GM19438 (cell line): ENCODE measurements at regions not wholly inside any gene's neighbourhood (a gene's known extent, or its start where the extent isn't known, plus 50 kb on each side); places are given as distances from the start of the nearest gene placed in this dataset.
"Not testable (repeated sequence)": the region's sequence is repeated elsewhere in the genome, so short reads cannot be mapped to it uniquely, and the experiment has no call there.

Experiments
- ATAC-seq: cut with Tn5 transposase; IDR thresholded peaks from one replicate; pipeline ENCODE4 v1.9.1; 2021; ENCODE audit warnings: low read depth; ENCODE audit not compliant: unreplicated experiment

DNA sequence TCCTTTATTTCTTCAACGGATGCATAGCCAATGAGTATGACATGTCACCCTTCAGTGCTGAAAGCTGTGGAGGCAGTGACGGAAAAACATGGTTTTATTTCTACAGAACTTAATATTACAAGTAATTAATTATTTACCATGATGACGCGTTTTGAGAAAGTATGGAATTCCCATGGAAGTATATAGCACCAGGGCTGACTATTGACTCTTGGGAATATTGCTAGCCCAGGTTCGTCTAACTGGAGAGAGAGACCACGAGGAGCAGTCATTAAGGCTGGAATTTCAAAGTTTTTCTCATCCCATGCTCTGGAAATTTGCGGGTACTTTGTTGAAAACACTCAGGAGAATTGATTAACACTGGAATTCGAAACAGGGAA lies 155.2 kb upstream of the PRSS16 start:
- ATAC-seq, result no peak

DNA sequence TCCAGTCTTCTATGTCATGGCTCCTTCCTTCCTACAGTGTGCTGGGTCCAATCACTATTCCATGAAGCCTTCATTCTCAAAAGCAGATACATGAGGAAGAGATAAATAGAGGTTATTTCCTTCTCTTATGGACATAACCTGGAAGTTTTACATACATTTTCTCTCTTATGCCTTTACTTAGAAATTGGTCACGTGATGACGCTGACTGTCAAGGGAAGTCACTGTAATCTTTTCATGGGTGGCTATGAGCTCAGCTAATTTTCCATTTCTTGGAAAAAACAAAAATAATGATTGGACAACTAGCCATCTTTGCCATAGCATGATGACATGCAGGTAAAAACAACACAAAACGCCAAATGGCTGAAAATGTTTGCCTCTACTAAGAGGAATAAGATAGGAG lies 151.6 kb upstream of the PRSS16 start:
- no peak for ATAC-seq

DNA sequence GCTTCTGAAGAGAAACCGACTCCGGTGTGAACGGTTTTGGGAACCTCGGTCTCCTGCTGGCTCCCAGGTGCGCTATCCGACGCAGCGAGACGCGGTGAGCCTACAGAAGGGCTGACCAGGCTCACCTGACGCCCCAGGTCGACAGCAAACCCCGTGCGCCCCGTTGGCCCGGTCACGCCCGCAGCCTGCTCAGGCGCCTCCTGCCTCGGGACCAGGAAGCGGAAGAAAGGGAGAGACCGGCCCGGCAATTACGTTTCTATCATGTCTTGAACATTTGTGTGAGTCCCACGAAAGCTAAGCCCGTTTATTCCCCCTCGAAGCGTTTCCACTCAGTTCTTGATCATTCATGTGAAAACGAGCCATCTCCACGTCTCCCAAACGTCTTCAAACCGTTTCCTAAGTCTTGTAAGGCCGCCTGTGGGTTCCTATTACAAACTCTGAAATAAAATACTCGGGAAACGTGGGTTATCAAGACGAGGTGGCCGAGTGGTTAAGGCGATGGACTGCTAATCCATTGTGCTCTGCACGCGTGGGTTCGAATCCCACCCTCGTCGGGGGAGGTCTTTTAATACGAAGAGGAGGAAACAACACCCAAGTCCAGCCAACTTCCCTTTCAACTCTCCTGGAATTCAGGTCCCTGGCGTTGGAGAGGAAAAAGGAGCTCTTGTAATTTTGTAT lies 150.5 kb upstream of the PRSS16 start:
- no peak for ATAC-seq

DNA sequence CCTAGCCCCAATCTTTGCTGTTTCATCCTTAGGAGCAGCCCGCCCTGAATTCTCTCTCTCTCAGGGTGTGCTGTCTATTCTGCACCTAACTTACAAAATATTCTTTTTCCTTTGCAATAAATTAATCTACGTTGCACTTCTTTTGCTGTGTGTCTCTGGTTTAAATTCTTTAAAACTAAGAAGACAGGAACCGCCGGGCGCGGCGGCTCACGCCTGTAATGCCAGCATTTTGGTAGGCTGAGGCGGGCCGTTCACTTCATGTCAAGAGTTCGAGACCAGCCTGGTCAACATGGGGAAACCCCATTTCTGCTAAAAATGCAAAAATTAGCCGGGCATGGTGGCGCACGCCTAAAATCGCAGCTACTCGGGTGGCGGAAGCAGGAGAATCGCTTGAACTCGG lies 148.5 kb upstream of the PRSS16 start:
- ATAC-seq, result no peak

DNA sequence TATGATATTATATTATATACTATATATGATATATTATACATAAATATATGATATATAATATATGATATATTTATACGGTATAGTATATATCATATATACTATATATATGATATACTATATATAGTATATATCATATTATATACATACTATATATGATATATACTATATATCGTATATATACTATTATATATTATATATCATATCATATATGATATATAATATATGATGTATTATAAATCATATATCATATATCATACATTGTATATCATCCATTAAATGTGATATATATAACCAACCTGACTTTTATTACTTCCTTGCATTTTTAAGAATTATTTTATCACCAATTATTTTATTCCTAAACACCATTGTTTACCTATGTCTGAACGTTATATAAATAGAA lies 146.6 kb upstream of the PRSS16 start:
- ATAC-seq, result no peak

DNA sequence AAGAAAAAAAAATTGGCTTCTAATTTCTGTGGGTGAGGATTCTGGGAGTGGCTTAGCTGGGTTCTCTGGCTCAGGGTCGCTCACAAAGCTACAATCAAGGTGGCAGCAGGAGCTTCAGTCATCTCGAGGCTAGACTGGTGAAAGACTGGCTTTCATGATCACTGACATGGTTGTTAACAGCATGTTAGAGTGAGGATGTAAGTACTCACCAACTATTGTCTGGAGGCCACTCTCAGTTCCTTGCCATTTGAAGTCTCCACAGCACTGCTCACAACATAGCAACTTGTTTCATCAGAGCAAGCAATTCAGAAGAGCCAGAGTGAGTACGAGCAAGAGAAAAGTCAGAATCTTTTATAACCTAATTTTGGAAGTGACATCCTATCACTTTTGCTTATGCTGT lies 145.7 kb upstream of the PRSS16 start:
- ATAC-seq, result no peak

DNA sequence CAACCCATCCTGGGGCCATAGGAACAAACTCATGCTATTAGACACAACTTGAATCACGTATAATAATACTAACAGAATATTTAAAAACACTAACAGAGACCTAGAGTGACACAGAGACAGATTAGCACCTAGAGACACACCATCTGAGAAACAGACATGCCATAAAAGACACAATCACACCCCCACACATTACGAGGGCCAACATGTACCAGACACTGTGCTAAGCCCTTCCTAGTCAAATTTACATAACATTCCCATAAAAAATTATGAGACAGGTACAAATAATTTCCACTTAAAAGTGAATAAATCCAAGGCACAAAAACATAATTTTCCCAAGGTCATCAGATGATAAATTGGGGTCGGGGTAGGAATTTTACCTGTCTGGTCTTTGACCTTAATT lies 141.1 kb upstream of the PRSS16 start:
- ATAC-seq, result no peak

DNA sequence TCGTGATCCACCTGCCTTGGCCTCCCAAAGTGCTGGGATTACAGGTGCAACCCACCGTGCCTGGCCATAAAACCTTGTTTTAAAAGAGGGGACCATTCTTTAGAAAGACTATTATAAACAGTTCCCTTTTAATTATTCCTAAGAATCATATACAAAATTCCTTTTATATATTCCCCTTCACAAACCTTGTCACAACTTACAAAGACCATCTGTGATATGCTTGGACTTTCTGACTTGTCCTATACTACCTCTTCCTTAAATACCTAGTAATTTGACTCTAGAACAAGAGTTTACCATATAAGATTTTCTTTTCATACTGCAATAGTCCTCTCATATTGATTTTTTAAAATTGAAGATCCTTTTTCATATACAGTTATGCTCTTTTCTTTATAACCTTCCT lies 135.8 kb upstream of the PRSS16 start:
- no peak for ATAC-seq

DNA sequence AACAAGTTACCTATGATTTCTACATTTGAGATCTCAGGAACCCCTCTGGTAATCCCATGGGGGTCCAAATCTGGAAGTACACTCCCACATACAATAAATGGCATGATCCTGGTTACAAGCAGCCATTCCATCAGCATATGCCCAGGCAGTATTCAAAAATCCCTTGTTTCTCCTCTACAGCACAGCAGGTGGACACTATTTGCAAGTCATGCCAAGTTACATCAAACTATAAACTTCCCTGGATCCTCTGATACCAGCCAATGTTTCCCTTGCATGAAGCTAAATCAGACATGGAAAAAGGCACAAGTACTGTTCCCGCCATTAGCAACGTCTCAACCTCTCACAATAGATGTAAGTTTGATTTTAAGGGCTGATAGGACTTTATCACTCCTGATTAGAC lies 134.5 kb upstream of the PRSS16 start:
- no peak for ATAC-seq

DNA sequence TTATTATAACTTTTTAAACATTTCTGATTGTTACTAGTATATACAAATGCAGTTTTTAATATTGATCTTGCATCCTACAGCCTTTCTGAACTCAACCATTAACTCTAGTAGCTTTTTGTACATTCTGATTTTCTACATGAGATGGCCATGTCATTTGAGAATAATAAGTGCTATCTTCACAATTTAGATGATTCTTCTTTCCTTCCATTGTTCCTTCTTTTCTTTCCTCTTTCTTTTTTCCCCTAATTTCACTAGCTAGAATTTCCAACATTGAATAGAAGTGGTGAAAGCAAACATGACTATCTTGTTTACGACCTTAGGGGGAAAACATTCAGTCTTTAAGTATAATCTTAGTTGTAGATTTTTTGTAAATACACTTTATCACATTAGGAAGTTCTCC lies 128.2 kb upstream of the PRSS16 start:
- no peak for ATAC-seq

DNA sequence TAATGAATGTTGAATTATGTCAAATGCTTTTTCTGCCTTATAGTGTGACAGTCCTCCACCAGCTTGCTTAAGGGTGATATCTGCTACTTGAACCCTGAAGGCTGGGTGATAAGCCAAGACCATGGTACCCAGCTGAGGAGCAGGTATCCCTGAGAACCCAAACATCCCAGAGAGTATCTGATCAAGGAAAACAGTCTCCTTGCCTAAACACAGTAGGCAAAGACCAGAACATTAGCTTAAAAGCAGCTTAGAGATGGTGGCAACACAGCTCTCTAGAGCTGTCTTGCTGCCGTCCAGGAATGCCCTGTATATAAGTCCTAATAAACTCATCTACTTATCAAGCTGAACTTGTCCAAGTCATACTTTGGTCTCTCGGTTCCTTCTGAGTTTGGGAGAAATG lies 127.7 kb upstream of the PRSS16 start:
- no peak for ATAC-seq

DNA sequence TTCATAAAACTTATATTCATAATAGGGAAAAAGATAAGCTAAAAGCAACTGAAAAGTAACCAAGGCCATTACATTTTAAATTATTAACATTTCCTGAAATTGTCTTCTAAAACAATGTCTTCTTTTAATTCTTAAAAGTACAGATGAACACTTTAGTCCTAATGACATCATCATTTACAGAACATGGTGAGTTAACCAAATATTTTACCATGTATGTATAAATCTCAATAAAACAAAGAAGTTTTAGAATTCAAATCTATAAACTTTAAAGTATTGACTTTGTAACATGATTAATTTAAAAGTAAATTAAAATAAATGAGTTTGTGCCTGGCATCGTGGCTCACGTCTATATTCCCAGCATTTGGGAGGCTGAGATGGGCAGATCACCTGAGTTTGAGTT lies 125.9 kb upstream of the PRSS16 start:
- ATAC-seq, result no peak

DNA sequence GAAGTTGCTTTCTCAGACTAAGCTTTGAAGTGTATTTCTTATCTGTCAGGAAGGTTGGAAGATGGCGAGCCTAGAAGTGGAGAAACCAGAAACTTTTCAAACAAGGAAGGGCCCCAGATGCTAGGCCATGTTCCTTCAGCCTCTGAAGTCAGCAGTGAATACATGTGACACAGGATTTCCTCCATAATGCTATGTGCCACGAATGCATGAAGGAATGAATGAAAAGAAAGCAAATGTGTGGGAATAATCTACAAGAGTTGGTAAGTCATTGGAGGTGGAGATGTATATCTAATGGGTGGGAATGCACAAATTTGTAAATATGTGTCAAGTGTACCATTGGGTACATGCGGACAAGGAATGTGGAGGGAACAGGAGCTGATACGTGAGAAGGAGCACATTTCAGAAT lies 123.2 kb upstream of the PRSS16 start:
- ATAC-seq, result no peak

DNA sequence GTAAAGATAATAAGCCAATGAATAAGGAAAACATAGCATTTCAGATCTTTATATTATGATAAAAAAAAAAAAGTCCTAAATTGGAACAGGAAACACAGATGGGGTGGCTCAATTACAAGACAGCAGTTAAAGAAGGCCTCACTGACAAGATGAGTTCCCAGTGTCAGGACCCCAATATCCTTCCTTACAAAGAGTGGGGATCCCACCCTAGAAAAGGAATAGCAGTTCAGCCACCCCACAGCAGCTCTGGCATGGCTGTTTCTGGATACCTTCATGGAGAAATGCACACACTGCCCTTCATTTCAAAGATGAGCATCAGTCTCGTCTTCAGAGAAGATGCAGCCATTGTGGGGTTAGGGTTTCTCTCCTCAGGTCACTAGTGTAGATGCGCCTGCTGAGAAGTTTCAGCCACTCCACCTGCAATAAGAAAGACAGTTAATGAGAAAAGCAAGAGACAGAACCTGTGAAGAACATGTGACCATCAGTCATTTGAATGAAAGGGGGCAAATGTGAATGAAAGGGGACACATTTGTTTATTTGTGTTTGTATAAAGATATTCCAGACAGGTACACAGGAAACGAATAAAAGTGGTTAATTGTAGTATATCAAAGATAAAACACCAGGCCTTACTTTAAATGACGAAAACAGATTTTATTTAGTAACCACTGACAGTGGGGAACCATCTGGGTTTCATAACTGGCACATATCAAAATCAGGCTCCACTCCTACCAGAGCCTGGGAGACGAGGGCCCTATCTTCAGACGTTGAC lies 121.3 kb upstream of the PRSS16 start:
- ATAC-seq, result no peak

DNA sequence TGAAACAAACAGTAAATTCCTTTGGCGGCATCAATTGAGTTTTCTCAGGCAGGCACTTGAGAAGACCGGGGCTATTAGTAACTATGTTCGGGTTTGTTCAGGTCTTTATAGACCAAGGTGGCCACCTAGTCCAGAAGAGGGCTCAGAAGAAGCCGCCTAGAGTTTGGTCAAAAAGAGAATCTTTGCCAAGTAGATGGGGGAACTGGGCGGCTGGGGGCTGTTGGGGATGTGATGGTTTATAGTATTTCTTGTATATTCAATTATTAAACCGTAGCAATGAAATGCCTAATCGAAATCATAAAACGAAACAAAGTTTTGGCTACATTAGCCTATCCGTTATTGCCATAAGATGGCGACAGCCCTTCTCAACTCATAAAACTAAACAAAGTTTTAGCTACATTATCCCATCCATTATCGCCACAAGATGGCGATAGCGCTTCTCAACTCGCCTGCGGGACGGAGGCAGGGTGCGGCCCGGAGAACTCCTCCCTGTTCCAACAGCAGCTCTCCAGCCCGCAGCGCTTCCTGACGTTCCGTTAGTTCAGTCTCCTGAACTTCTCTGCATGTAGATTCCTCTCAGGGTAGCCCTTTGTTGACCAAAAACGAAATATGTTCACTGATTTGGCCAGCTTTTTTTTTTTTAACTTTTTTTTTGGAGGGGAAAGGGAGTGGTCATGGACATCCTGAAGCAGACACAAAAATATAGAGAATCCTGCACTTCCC lies 120.5 kb upstream of the PRSS16 start:
- ATAC-seq, result peak; percentile 65

DNA sequence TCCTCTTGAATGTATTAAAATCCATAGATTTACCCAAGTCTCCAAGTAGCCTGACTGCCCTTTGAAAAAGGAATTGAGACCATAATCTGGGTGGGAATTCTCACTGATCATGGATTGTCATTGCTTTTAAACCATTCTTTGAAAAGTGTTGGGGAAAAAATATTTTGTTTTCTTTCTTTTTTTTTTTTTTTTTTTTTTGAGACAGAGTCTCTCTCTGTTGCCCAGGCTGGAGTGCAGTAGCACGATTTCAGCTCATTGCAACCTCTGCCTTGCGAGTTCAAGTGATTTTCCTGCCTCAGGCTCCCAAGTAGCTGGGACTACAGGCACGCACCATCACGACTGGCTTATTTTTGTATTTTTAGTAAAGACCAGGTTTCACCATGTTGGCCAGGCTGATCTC lies 119.6 kb upstream of the PRSS16 start:
- ATAC-seq, result not testable (repeated sequence)

DNA sequence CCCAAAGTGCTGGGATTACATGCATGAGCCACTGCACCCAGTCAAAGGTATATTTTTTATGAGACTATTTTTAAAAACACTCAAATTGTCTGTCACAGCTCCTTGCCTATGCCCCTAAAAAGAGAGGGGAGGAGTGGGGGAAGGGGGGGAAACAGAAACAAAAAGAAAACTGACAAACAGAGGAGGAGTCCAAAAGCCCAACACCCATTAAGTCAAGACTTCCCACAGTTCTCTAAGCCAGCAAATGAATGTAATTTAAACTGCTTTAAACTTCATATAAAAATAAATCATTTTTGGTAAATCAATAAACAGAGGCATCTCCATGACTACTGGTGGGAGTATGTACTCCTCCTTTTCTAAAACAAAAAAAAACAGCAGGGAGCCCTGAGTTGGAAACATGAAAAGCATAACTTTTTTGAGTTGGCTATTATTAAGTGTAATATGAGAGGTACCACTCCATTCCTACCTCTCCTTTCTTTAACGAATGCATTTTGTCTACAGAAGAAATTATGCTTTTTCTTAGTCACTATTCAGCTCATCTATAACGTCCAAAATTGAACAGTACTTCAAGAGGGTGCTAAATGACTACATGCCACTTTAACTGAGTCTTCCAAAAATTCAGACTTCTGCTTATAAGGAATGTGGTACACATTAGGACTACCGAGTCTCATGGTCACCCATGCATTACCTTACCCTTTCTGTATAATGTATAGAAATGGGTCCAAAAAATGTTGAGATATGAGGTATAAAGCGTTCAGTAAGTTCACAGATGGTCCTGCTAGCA lies 119.0 kb upstream of the PRSS16 start:
- no peak for ATAC-seq

DNA sequence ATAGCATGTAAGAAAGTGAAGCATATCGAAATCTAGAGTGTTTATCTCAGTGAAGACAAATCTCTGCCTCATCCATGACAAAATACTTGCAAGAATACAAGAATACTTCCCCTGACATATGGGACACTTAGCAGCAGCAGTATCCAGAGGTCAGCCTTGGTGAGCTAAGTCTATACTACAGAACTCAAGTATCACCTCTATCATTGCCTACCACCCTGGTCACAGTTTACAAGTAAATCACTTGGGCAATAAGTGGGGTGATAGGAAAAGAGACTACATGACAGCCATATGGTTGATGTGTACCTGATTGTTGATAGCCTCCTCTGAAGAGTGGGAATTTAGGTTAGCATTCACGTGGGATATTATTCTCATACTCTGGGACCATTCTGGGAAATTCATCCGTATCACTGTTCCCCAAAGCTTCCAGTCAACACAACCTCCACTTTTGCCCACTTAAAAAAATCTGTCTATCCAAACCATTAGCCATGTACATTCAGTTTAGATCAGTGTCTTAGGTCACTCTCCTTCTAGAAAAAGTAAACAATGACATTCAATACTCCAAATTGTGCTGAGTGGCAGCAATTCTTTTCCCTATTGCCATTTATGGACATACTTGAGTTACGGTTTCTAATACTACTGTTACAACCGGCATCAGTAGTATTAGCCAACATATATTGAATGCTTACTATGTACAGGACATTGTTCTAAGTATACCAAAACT lies 118.2 kb upstream of the PRSS16 start:
- ATAC-seq, result no peak

DNA sequence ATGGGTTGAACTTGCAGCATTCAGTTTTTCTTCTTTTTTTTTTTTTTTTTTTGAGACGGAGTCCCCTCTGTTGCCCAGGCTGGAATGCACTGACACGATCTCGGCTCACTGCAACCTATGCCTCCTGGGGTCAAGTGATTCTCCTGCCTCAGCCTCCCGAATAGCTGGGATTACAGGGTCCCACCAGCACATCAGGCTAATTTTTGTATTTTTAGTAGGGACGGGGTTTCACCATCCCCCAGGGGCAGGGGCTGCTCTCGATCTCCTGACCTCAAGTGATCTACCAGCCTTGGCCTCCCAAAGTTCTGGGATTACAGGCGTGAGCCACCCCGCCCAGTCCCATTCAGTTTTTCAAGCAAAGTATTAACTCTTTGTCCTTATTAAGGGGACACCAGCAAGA lies 117.6 kb upstream of the PRSS16 start:
- ATAC-seq, result no peak

DNA sequence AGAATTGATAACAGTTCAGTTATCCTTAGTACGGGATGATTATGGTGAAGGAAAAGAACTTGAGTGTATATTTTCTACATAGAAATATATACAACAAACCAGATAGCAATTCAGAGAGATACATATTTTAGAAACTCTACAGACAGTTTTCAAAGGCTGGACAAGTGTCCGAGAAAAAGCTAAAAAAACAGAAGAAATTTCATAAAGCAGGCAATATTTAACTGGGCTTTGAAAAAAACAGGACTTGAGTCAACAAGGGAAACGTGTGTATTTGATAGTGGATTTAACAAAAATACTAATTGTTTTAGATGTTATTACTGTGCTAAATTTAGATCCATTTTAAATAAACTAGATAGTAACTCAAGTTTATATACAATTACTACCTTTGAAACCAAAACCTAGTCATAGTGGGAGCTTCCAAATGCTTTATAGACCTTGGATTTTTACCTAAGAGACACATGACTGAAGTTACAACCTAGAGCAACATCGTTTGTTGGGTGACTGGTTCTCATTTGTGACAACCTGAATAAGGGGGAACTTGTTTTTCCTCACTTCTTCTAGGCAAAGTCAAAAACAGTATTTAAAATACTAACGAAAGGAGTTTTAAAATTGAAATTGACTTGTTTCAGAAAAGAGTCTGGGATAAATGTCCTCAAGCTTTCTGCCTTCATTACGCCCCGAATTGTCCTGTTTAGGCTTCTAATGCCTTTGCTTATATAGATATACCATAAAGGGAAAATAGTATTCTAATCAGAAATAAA lies 116.7 kb upstream of the PRSS16 start:
- no peak for ATAC-seq
